Body of pancreas (tissue), 4 donors: ENCODE measurements at regions not wholly inside any gene's neighbourhood (a gene's known extent, or its start where the extent isn't known, plus 50 kb on each side); places are given as distances from the start of the nearest gene placed in this dataset.

ENCODE experiments used
- CTCF ChIP-seq, 7 experiments: fragments of 450-650 bp in 4 of 7; fragments of 200-600 bp in 3 of 7; sonication (generic) in 3 of 7; IDR thresholded peaks; one replicate each; pipeline ENCODE4 v1.5.1; 2016 to 2019; ENCODE audit warnings: antibody characterized with exemption in 7 of 7
- POLR2A ChIP-seq, 3 donors: fragments of 450-650 bp; IDR thresholded peaks; one replicate each; pipeline ENCODE4 v1.6.1; 2016; ENCODE audit warnings: antibody characterized with exemption in 3 of 3, mild to moderate bottlenecking in 2 of 3

- no peak for TF ChIP-seq POLR2A (IDR thresholded peaks at IDR 0.05)
- no peak for TF ChIP-seq CTCF (IDR thresholded peaks at IDR 0.05)
Observed at GRCh38 chr2:192783643-192784042, 588.9 kb upstream of the TMEFF2 start.
